Mesenchymal stem cell (in vitro differentiated cells and primary cell): ENCODE measurements at regions not wholly inside any gene's neighbourhood (a gene's known extent, or its start where the extent isn't known, plus 50 kb on each side); places are given as distances from the start of the nearest gene placed in this dataset.

ENCODE experiments used
- DNase-seq: peaks from one replicate; pipeline ENCODE4 v3.0.0-alpha.2; 2013
- H2AFZ ChIP-seq: one replicate; pipeline ENCODE4 v1.6.1; 2013; ENCODE audit warnings: low read depth, mild to moderate bottlenecking, control low read depth, inconsistent platforms, low read length, moderate library complexity
- H2AK5ac ChIP-seq: 2 replicates; pipeline ENCODE4 v1.6.1; 2013; ENCODE audit warnings: low read length, moderate library complexity, mild to moderate bottlenecking, inconsistent platforms; ENCODE audit not compliant: severe bottlenecking
- H2BK120ac ChIP-seq: one replicate; pipeline ENCODE4 v1.6.1; 2013; ENCODE audit warnings: low read depth, mild to moderate bottlenecking, inconsistent platforms, low read length, moderate library complexity
- H2BK12ac ChIP-seq, 2 experiments: one replicate each; pipeline ENCODE4 v1.6.1; 2013; ENCODE audit warnings: inconsistent platforms in 2 of 2, low read length in 2 of 2, mild to moderate bottlenecking in 2 of 2, moderate library complexity in 2 of 2, control low read depth in 1 of 2
- H2BK15ac ChIP-seq: one replicate; pipeline ENCODE4 v1.6.1; 2013; ENCODE audit warnings: mild to moderate bottlenecking, low read depth, inconsistent platforms; ENCODE audit not compliant: poor library complexity, severe bottlenecking
- H2BK5ac ChIP-seq: 2 replicates; pipeline ENCODE4 v1.6.1; 2013; ENCODE audit warnings: low read depth, mild to moderate bottlenecking, low read length, control low read depth, inconsistent platforms; ENCODE audit not compliant: poor library complexity, severe bottlenecking
- H3K14ac ChIP-seq, 2 experiments: one replicate each; pipeline ENCODE4 v1.6.1; 2013; ENCODE audit warnings: inconsistent platforms in 2 of 2, low read length in 2 of 2, control low read depth in 1 of 2, mild to moderate bottlenecking in 1 of 2, moderate library complexity in 1 of 2
- H3K18ac ChIP-seq, 2 experiments: one replicate each; pipeline ENCODE4 v1.6.1; 2013; ENCODE audit warnings: inconsistent platforms in 2 of 2, low read length in 2 of 2, control low read depth in 1 of 2, low read depth in 1 of 2, mild to moderate bottlenecking in 1 of 2
- H3K23ac ChIP-seq, 2 experiments: one replicate each; pipeline ENCODE4 v1.6.1; 2013; ENCODE audit warnings: inconsistent platforms in 2 of 2, low read length in 2 of 2, mild to moderate bottlenecking in 2 of 2, moderate library complexity in 2 of 2, control low read depth in 1 of 2
- H3K27ac ChIP-seq: 2 replicates; pipeline ENCODE4 v1.5.1; 2013; ENCODE audit warnings: mild to moderate bottlenecking, moderate library complexity, low read length, control low read depth, inconsistent platforms; ENCODE audit not compliant: poor library complexity, severe bottlenecking
- H3K27me3 ChIP-seq, 2 experiments: 2 replicates each; pipeline versions ENCODE4 v1.6.1 to v1.7.0; 2013; ENCODE audit warnings: low read length in 2 of 2, mild to moderate bottlenecking in 2 of 2, moderate library complexity in 2 of 2, control low read depth in 1 of 2, inconsistent platforms in 1 of 2; ENCODE audit not compliant: control insufficient read depth in 1 of 2, insufficient read depth in 1 of 2
- H3K36me3 ChIP-seq, 2 experiments: 2 replicates each; pipeline versions ENCODE4 v1.6.1 to v1.7.0; 2013; ENCODE audit warnings: low read length in 2 of 2, control low read depth in 1 of 2, inconsistent platforms in 1 of 2, low read depth in 1 of 2, mild to moderate bottlenecking in 1 of 2; ENCODE audit not compliant: insufficient read depth in 2 of 2, control insufficient read depth in 1 of 2
- H3K4ac ChIP-seq, 2 experiments: one replicate each; pipeline ENCODE4 v1.6.1; 2013; ENCODE audit warnings: inconsistent platforms in 2 of 2, low read length in 2 of 2, mild to moderate bottlenecking in 2 of 2, moderate library complexity in 2 of 2, control low read depth in 1 of 2, low read depth in 1 of 2
- H3K4me1 ChIP-seq: 2 replicates; pipeline ENCODE4 v1.6.1; 2013; ENCODE audit warnings: low read depth, low read length, control low read depth; ENCODE audit not compliant: control insufficient read depth, insufficient read depth
- H3K4me2 ChIP-seq: 2 replicates; pipeline ENCODE4 v1.6.1; 2013; ENCODE audit warnings: low read length, mild to moderate bottlenecking, inconsistent platforms; ENCODE audit not compliant: poor library complexity, severe bottlenecking
- H3K4me3 ChIP-seq, 2 experiments: 2 replicates each; pipeline versions ENCODE4 v1.5.1 to v1.7.0; 2013; ENCODE audit warnings: low read length in 2 of 2, mild to moderate bottlenecking in 2 of 2, control low read depth in 1 of 2, low read depth in 1 of 2; ENCODE audit not compliant: insufficient read depth in 1 of 2
- H3K79me1 ChIP-seq: replicated peaks from 2 replicates; pipeline ENCODE4 v1.6.1; 2013; ENCODE audit warnings: mild to moderate bottlenecking, control low read depth, low read length, inconsistent platforms; ENCODE audit not compliant: poor library complexity, severe bottlenecking
- H3K9ac ChIP-seq: 2 replicates; pipeline ENCODE4 v1.7.0; 2013; ENCODE audit warnings: mild to moderate bottlenecking, low read length, moderate library complexity
- H3K9me3 ChIP-seq: 2 replicates; pipeline ENCODE4 v1.7.0; 2013; ENCODE audit warnings: mild to moderate bottlenecking, low read length; ENCODE audit not compliant: control insufficient read depth
- H4K8ac ChIP-seq: one replicate; pipeline ENCODE4 v1.6.1; 2013; ENCODE audit warnings: inconsistent platforms, mild to moderate bottlenecking, low read length, moderate library complexity
- H4K91ac ChIP-seq: one replicate; pipeline ENCODE4 v1.6.1; 2013; ENCODE audit warnings: mild to moderate bottlenecking, low read length, inconsistent platforms
- WGBS: methylation state at CpG from one replicate; pipeline ENCODE4 v1.1.7; 2013; ENCODE audit warnings: mixed read lengths; 5-methylcytosine and 5-hydroxymethylcytosine counted together

GRCh38 chr20:56788671-56789610 is 159.8 kb downstream of the TFAP2C start:
- Histone ChIP-seq H2AK5ac (peak overlapping the region; percentile 93), H3K4ac (peak overlapping the region; percentile 65 to 88), H3K4me3 (no peak overlapping the region), H3K4me2 (no peak overlapping the region), H3K9ac (peak overlapping the region; percentile 83), H3K4me1 (peaks cover 8% of the 10 kb centered on the region), H4K91ac (peak overlapping the region; percentile 78), H2BK12ac (peak overlapping the region; percentile 82 to 98), H3K36me3 (no peaks in the 10 kb centered on the region), H3K14ac (no peak overlapping the region), H2BK15ac (peak overlapping the region; percentile 58), H2BK120ac (peak overlapping the region; percentile 94), H3K27ac (peak overlapping the region; percentile 91), H3K79me1 (no peaks in the 10 kb centered on the region), H4K8ac (peak overlapping the region; percentile 85), H3K18ac (peak overlapping the region; percentile 23 to 71), H3K27me3 (no peaks in the 10 kb centered on the region), H2BK5ac (no peak overlapping the region), H3K23ac (no peak overlapping the region), H3K9me3 (no peaks in the 10 kb centered on the region), H2AFZ (no peak overlapping the region)
- DNase-seq, result peak; percentile 52
- 69% methylated on average over 3 of the region's 6 CpGs for WGBS

DNA sequence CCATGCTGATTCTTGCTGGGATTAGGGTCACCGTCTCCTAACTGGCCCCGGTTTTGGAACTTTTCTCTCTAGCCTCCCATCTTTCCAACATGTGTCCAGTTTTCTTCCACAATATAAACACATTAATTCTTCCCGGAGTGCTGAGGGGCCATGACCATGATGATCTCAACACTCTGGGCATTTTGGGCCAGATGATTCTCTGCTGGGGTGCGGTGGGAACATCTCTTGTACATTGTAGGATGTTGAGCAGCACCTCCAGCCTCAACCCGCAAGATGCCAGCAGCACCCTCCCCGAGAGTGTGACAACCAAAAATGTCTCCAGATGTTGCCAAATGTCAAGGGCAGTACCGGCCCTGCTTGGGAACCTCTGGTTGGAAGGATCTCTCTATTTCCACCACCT is 164.8 kb downstream of the TFAP2C start:
- no peak overlapping the region for H3K14ac ChIP-seq
- H3K4me1 ChIP-seq, result peaks cover 1% of the 10 kb centered on the region
- H4K8ac ChIP-seq, result no peak overlapping the region
- no peak overlapping the region for H2AK5ac ChIP-seq
- H3K27ac ChIP-seq, result no peak overlapping the region
- no peak overlapping the region for H4K91ac ChIP-seq
- no peak overlapping the region for H3K23ac ChIP-seq
- H2BK5ac ChIP-seq, result no peak overlapping the region
- no peak overlapping the region for H2AFZ ChIP-seq
- no peaks in the 10 kb centered on the region for H3K79me1 ChIP-seq
- no peak overlapping the region for H3K4me2 ChIP-seq
- H2BK12ac ChIP-seq, result no peak overlapping the region
- H3K9ac ChIP-seq, result no peak overlapping the region
- no peak overlapping the region for H3K4ac ChIP-seq
- 87% methylated on average over 7 of the region's 7 CpGs for WGBS
- H3K18ac ChIP-seq, result peak overlapping the region in 1 of 2 experiments; percentile 26
- DNase-seq, result no peak
- no peaks in the 10 kb centered on the region for H3K27me3 ChIP-seq
- H3K9me3 ChIP-seq, result peaks cover 9% of the 10 kb centered on the region
- H3K4me3 ChIP-seq, result no peak overlapping the region
- no peak overlapping the region for H2BK120ac ChIP-seq
- no peak overlapping the region for H2BK15ac ChIP-seq
- no peaks in the 10 kb centered on the region for H3K36me3 ChIP-seq

DNA sequence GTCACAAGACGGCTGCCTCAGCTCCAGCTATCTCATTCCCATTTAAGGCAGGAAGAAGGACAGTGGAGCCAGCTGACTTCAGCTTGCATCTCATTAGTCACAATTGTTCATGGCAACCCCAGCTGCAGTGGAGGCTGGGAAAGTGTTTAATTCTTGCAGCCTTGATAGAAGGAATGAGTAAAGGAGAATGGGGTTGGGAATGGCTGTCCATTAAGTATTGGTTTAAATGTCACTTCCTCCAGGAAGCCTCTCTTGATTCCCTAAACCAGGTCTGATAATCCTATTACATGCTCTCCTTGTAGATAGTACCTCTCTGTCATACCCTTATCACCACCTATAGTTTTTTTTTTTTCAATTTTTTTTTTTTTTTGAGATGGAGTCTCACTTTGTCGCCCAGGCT is 166.4 kb downstream of the TFAP2C start:
- Histone ChIP-seq H2BK120ac (no peak overlapping the region), H3K27ac (no peak overlapping the region), H4K91ac (no peak overlapping the region)

DNA sequence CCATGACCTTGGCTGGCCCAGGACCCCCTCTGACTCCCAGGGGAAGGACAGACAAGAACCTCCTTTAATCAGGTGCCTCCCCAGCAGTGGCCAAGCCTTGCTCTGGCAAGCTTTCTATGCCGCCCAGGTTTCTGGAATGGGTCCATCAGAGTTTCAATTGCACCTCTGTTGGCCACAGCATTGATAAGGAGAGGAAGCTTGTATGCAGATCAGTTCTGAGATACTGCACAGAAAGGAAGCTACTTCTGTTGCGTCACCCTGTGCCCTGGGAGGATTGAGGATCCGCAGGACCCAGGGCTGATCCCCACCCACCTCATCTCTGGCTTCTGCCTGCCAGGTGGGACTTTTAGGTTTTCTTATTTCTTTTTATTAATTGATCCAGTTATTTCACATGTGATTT is 167.2 kb downstream of the TFAP2C start:
- Histone ChIP-seq H3K27me3 (no peaks in the 10 kb centered on the region), H2AFZ (no peak overlapping the region), H3K4ac (no peak overlapping the region), H4K8ac (peak overlapping the region; percentile 24), H3K9me3 (peaks cover 14% of the 10 kb centered on the region), H3K9ac (no peak overlapping the region), H3K36me3 (no peaks in the 10 kb centered on the region), H3K18ac (no peak overlapping the region), H3K14ac (no peak overlapping the region), H3K4me1 (no peaks in the 10 kb centered on the region), H3K79me1 (no peaks in the 10 kb centered on the region), H4K91ac (no peak overlapping the region), H2BK5ac (no peak overlapping the region), H3K4me2 (no peak overlapping the region), H2BK15ac (no peak overlapping the region), H2BK12ac (no peak overlapping the region), H3K23ac (no peak overlapping the region), H2AK5ac (no peak overlapping the region), H2BK120ac (no peak overlapping the region), H3K27ac (no peak overlapping the region), H3K4me3 (no peak overlapping the region)
- no peak for DNase-seq
- 83% methylated on average over 3 of the region's 3 CpGs for WGBS

More for the DNA sequence above, 166.4 kb downstream of the TFAP2C start:
- H3K4me1 ChIP-seq, result no peaks in the 10 kb centered on the region
- no peak overlapping the region for H2BK5ac ChIP-seq
- no peak overlapping the region for H2BK12ac ChIP-seq
- H3K18ac ChIP-seq, result no peak overlapping the region
- DNase-seq, result no peak
- H3K9me3 ChIP-seq, result peaks cover 14% of the 10 kb centered on the region
- H3K4me3 ChIP-seq, result no peak overlapping the region
- no peak overlapping the region for H3K14ac ChIP-seq
- no peaks in the 10 kb centered on the region for H3K36me3 ChIP-seq
- no peak overlapping the region for H4K8ac ChIP-seq
- no peak overlapping the region for H2BK15ac ChIP-seq
- no peak overlapping the region for H3K4me2 ChIP-seq
- H3K4ac ChIP-seq, result no peak overlapping the region
- no peaks in the 10 kb centered on the region for H3K79me1 ChIP-seq
- H3K9ac ChIP-seq, result no peak overlapping the region
- no peaks in the 10 kb centered on the region for H3K27me3 ChIP-seq
- 100% methylated on average over 2 of the region's 2 CpGs for WGBS
- H3K23ac ChIP-seq, result no peak overlapping the region
- H2AFZ ChIP-seq, result no peak overlapping the region
- no peak overlapping the region for H2AK5ac ChIP-seq
